Inflammatory macrophage treated with lipopolysaccharide for 4 hours (primary cell): ENCODE measurements at regions not wholly inside any gene's neighbourhood (a gene's known extent, or its start where the extent isn't known, plus 50 kb on each side); places are given as distances from the start of the nearest gene placed in this dataset.
"Not testable (repeated sequence)": the region's sequence is repeated elsewhere in the genome, so short reads cannot be mapped to it uniquely, and the experiment has no call there.

Source experiments
- DNase-seq: peaks from one replicate; pipeline ENCODE4 v3.0.0-alpha.2; 2020

- DNase-seq, result no peak
These were observed 153.2 kb upstream of the RBM19 start for GRCh38 chr12:114119316-114119715.

- DNase-seq, result no peak
These were observed 130.3 kb upstream of the RBM19 start for GRCh38 chr12:114096461-114096860.

- no peak for DNase-seq
These were observed 127.4 kb upstream of the RBM19 start for GRCh38 chr12:114093520-114093919.

- DNase-seq, result no peak
These were observed 126.9 kb upstream of the RBM19 start for GRCh38 chr12:114092981-114093380.

- DNase-seq, result no peak
These were observed 124.1 kb upstream of the RBM19 start for GRCh38 chr12:114090211-114090610.

GRCh38 chr12:114073076-114073475 is 107.0 kb upstream of the RBM19 start:
- no peak for DNase-seq

- no peak for DNase-seq
These were observed 103.4 kb upstream of the RBM19 start for GRCh38 chr12:114069507-114069906.

- DNase-seq, result no peak
These were observed 98.4 kb upstream of the RBM19 start for GRCh38 chr12:114064497-114064896.

GRCh38 chr12:114064034-114064433 is 97.9 kb upstream of the RBM19 start:
- not testable (repeated sequence) for DNase-seq

- DNase-seq, result no peak
These were observed 97.3 kb upstream of the RBM19 start for GRCh38 chr12:114063435-114063834.

- DNase-seq, result not testable (repeated sequence)
These were observed 90.2 kb upstream of the RBM19 start for GRCh38 chr12:114056351-114056750.

GRCh38 chr12:114054982-114055381 is 88.9 kb upstream of the RBM19 start:
- DNase-seq, result no peak

GRCh38 chr12:114046236-114046998 is 80.3 kb upstream of the RBM19 start:
- no peak for DNase-seq

- no peak for DNase-seq
These were observed 79.2 kb upstream of the RBM19 start for GRCh38 chr12:114045349-114045748.

GRCh38 chr12:114041590-114041989 is 75.5 kb upstream of the RBM19 start:
- DNase-seq, result no peak

GRCh38 chr12:114041136-114041535 is 75.0 kb upstream of the RBM19 start:
- DNase-seq, result no peak

GRCh38 chr12:114038962-114039361 is 72.8 kb upstream of the RBM19 start:
- no peak for DNase-seq

- DNase-seq, result no peak
These were observed 66.7 kb upstream of the RBM19 start for GRCh38 chr12:114032801-114033200.

- DNase-seq, result no peak
These were observed 64.3 kb upstream of the RBM19 start for GRCh38 chr12:114030451-114030850.

- no peak for DNase-seq
These were observed 60.7 kb upstream of the RBM19 start for GRCh38 chr12:114026805-114027204.

- no peak for DNase-seq
These were observed 59.8 kb upstream of the RBM19 start for GRCh38 chr12:114025935-114026334.

GRCh38 chr12:114022081-114022480 is 56.0 kb upstream of the RBM19 start:
- not testable (repeated sequence) for DNase-seq

- DNase-seq, result no peak
These were observed 52.5 kb upstream of the RBM19 start for GRCh38 chr12:114018669-114019068.
